H1 (cell line): ENCODE measurements at regions not wholly inside any gene's neighbourhood (a gene's known extent, or its start where the extent isn't known, plus 50 kb on each side); places are given as distances from the start of the nearest gene placed in this dataset.

Experiments
- CTCF ChIA-PET: fragments of 300-600 bp; sonication (Branson Sonifier 250); formaldehyde crosslinking; loops from one replicate; lab custom pipeline; 2021; ENCODE audit not compliant: partially characterized antibody; lab: Charles Lee
- POLR2A ChIA-PET: fragments of 300-600 bp; sonication (Branson Sonifier 250); formaldehyde crosslinking; loops from one replicate; lab custom pipeline; 2021; ENCODE audit warnings: inconsistent platforms; ENCODE audit not compliant: partially characterized antibody; lab: Charles Lee
- DNase-seq, 2 experiments: peaks; one replicate each; pipeline versions ENCODE4 v3.0.0 to v3.0.0-alpha.2; 2010 to 2022; ENCODE audit warnings: low spot score in 2 of 2, low read depth in 1 of 2, mixed read lengths in 1 of 2
- FAIRE-seq: peaks from 2 replicates; lab custom pipeline; 2011; peaks lifted over from hg19 to GRCh38; lab: Jason Lieb, UNC
- H2AFZ ChIP-seq: 2 replicates; pipeline ENCODE4 v1.8.1; 2012; ENCODE audit warnings: low read length, inconsistent platforms
- H2AK5ac ChIP-seq: 2 replicates; pipeline ENCODE4 v1.6.1; 2013; ENCODE audit warnings: low read depth, low read length
- H2BK120ac ChIP-seq: replicated peaks from 2 replicates; pipeline ENCODE3; 2013; ENCODE audit warnings: low read depth, low read length, inconsistent platforms
- H2BK12ac ChIP-seq: 2 replicates; pipeline ENCODE4 v1.6.1; 2013; ENCODE audit warnings: low read depth, low read length
- H2BK15ac ChIP-seq: 2 replicates; pipeline ENCODE4 v1.6.1; 2013; ENCODE audit warnings: low read length
- H2BK20ac ChIP-seq: 2 replicates; pipeline ENCODE4 v1.6.1; 2013; ENCODE audit warnings: low read length
- H2BK5ac ChIP-seq: 2 replicates; pipeline ENCODE4 v1.6.1; 2013; ENCODE audit warnings: low read depth, low read length
- H3K14ac ChIP-seq: 2 replicates; pipeline ENCODE4 v1.6.1; 2013; ENCODE audit warnings: inconsistent platforms; ENCODE audit not compliant: insufficient read length
- H3K18ac ChIP-seq: 2 replicates; pipeline ENCODE4 v1.6.1; 2013; ENCODE audit warnings: low read length; ENCODE audit errors: extremely low read depth
- H3K23ac ChIP-seq: 2 replicates; pipeline ENCODE4 v1.6.1; 2013; ENCODE audit warnings: inconsistent platforms; ENCODE audit not compliant: insufficient read length
- H3K23me2 ChIP-seq: 2 replicates; pipeline ENCODE4 v1.6.1; 2013; ENCODE audit warnings: low read depth, low read length
- H3K27ac ChIP-seq: 2 replicates; pipeline ENCODE4 v1.6.1; 2011; ENCODE audit warnings: low read depth, low read length, inconsistent platforms
- H3K27me3 ChIP-seq, 4 experiments: replicated peaks in 1 of 4; 1 replicate in 1 of 4; 2 replicates in 3 of 4; pipeline versions ENCODE4 v1.6.1 to v1.8.1; 2011 to 2013; ENCODE audit warnings: low read length in 3 of 4, mild to moderate bottlenecking in 3 of 4, inconsistent platforms in 2 of 4, mixed read lengths in 2 of 4, moderate library complexity in 1 of 4; ENCODE audit not compliant: control insufficient read depth in 3 of 4, insufficient read depth in 3 of 4; ENCODE audit errors: extremely low read depth in 1 of 4
- H3K36me3 ChIP-seq, 4 experiments: 2 replicates each; pipeline versions ENCODE4 v1.6.1 to v1.8.1; 2011 to 2013; ENCODE audit warnings: mild to moderate bottlenecking in 4 of 4, low read length in 3 of 4, moderate library complexity in 2 of 4, control low read depth in 1 of 4, inconsistent platforms in 1 of 4; ENCODE audit not compliant: insufficient read depth in 4 of 4, control insufficient read depth in 2 of 4
- H3K4ac ChIP-seq: replicated peaks from 2 replicates; pipeline ENCODE3; 2013; ENCODE audit warnings: low read length, low read depth, mixed read lengths, inconsistent platforms; ENCODE audit not compliant: insufficient read length
- H3K4me1 ChIP-seq, 4 experiments: replicated peaks in 1 of 4; 1 replicate in 1 of 4; 2 replicates in 3 of 4; pipeline versions ENCODE4 v1.6.1 to v1.8.1; 2011 to 2013; ENCODE audit warnings: low read length in 3 of 4, inconsistent platforms in 2 of 4, mixed read lengths in 1 of 4; ENCODE audit not compliant: insufficient read depth in 4 of 4, control insufficient read depth in 3 of 4
- H3K4me2 ChIP-seq, 2 experiments: 2 replicates each; pipeline versions ENCODE4 v1.6.1 to v1.8.1; 2011 to 2013; ENCODE audit warnings: low read depth in 2 of 2, low read length in 2 of 2, control low read depth in 1 of 2, inconsistent platforms in 1 of 2, mild to moderate bottlenecking in 1 of 2; ENCODE audit not compliant: insufficient read depth in 1 of 2
- H3K4me3 ChIP-seq, 4 experiments: fragments of 200-600, 300-600 bp in 1 of 4; sonication (generic), shearing (Covaris generic), sonication (Bioruptor Twin) in 1 of 4; 2 replicates each; pipeline versions ENCODE4 v1.5.1 to v1.8.1; 2011 to 2016; ENCODE audit warnings: low read length in 4 of 4, low read depth in 3 of 4, control low read depth in 2 of 4, inconsistent platforms in 2 of 4, mild to moderate bottlenecking in 2 of 4, mixed read lengths in 1 of 4, moderate library complexity in 1 of 4; ENCODE audit not compliant: insufficient read depth in 2 of 4; ENCODE audit errors: extremely low read depth in 1 of 4
- H3K56ac ChIP-seq: replicated peaks from 2 replicates; pipeline ENCODE3; 2013; ENCODE audit warnings: low read depth, mild to moderate bottlenecking, mixed read lengths, low read length, inconsistent platforms; ENCODE audit not compliant: insufficient read length
- H3K79me1 ChIP-seq: 2 replicates; pipeline ENCODE4 v1.6.1; 2013; ENCODE audit warnings: low read depth, low read length, control low read depth
- H3K79me2 ChIP-seq, 2 experiments: 2 replicates each; pipeline versions ENCODE4 v1.6.1 to v1.8.1; 2012 to 2013; ENCODE audit warnings: low read length in 2 of 2, mild to moderate bottlenecking in 2 of 2, inconsistent platforms in 1 of 2; ENCODE audit not compliant: insufficient read depth in 2 of 2, control insufficient read depth in 1 of 2
- H3K9ac ChIP-seq, 4 experiments: replicated peaks in 1 of 4; 1 replicate in 1 of 4; 2 replicates in 3 of 4; pipeline versions ENCODE4 v1.6.1 to v1.8.1; 2011 to 2013; ENCODE audit warnings: low read depth in 3 of 4, low read length in 3 of 4, control low read depth in 2 of 4, mild to moderate bottlenecking in 2 of 4, moderate library complexity in 2 of 4, inconsistent platforms in 1 of 4; ENCODE audit errors: extremely low read depth in 1 of 4
- H3K9me3 ChIP-seq, 2 experiments: 2 replicates each; pipeline versions ENCODE4 v1.6.1 to v1.8.1; 2012 to 2013; ENCODE audit warnings: mild to moderate bottlenecking in 2 of 2, moderate library complexity in 2 of 2, control low read depth in 1 of 2, inconsistent platforms in 1 of 2, low read depth in 1 of 2, low read length in 1 of 2, mixed read lengths in 1 of 2; ENCODE audit not compliant: insufficient read depth in 2 of 2
- H4K20me1 ChIP-seq, 2 experiments: replicated peaks in 1 of 2; 2 replicates each; pipeline versions ENCODE3 to v1.8.1; 2011 to 2013; ENCODE audit warnings: inconsistent platforms in 2 of 2, low read length in 2 of 2, mild to moderate bottlenecking in 1 of 2; ENCODE audit not compliant: insufficient read depth in 2 of 2, control insufficient read depth in 1 of 2
- H4K5ac ChIP-seq: 2 replicates; pipeline ENCODE4 v1.6.1; 2013; ENCODE audit warnings: low read length, low read depth, mixed read lengths, inconsistent platforms; ENCODE audit not compliant: insufficient read length
- H4K8ac ChIP-seq: 2 replicates; pipeline ENCODE4 v1.8.0; 2013; ENCODE audit warnings: mild to moderate bottlenecking, moderate library complexity, low read length, inconsistent platforms; ENCODE audit not compliant: insufficient read depth; ENCODE audit errors: extremely low read depth
- H4K91ac ChIP-seq: replicated peaks from 2 replicates; pipeline ENCODE3; 2013; ENCODE audit warnings: low read length, mixed read lengths, inconsistent platforms; ENCODE audit not compliant: insufficient read length
- MAFK ChIP-seq: IDR thresholded peaks from 2 replicates; pipeline ENCODE4 v1.6.1; 2012; ENCODE audit warnings: low read depth, mild to moderate bottlenecking, improper control_type of control experiment, low read length
- WGBS, 2 experiments: shearing (Covaris generic) in 1 of 2; methylation state at CpG; one replicate each; pipeline versions ENCODE4 v1.1.6 to v1.1.7; 2013 to 2015; ENCODE audit warnings: low lambda C conversion rate in 2 of 2, mixed read lengths in 2 of 2, inconsistent platforms in 1 of 2, low coverage in 1 of 2, missing lambda C conversion rate in 1 of 2; ENCODE audit not compliant: insufficient replicate concordance in 2 of 2, insufficient coverage in 1 of 2, insufficient read length in 1 of 2; ENCODE audit errors: extremely low coverage in 1 of 2, missing lambda C conversion rate in 1 of 2; 5-methylcytosine and 5-hydroxymethylcytosine counted together

DNA sequence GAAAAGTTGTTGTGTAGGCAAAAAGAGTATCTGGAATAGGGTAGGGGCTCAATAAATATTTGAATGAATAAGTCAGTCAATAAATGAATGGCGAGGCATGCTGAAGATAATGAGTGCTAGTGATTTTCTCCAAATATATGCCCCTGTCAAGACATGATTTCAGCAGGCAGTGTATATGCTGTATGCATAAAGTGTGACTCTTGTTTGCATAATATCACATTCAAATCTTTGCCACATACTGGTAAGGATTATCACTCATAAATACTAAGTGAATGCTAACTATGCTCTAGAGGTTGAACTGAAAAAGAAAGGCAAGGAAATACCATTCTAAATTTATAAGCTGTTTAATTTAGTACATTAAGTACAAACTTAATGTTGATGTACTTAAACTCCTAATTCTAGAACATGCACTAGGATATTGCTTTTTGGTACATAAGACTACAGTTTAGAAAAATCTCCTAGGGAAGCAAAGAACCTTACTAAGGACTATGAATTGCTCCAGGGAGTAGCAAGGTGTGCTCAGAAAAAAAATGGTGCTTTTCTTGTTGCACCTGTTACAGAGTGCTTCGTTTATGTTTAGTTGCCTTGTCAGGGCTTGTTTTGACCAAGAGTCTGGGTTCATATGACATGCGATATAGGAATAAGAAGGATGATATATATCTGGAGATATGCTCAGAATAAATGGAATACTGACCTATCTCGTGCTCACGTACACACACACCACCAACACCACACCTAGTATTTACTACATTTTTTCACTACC, 224.0 kb upstream of the TANK start:
- H2BK120ac ChIP-seq, result no peak overlapping the region
- H3K36me3 ChIP-seq, result no peaks in the 10 kb centered on the region
- no peak overlapping the region for H3K18ac ChIP-seq
- H3K79me1 ChIP-seq, result no peaks in the 10 kb centered on the region
- no peak overlapping the region for H3K9ac ChIP-seq
- H3K4me3 ChIP-seq, result no peak overlapping the region
- H3K4me1 ChIP-seq, result peaks cover 0 to 5% (median 0%) of the 10 kb centered on the region in 4 experiments; a peak in 1 of 7 replicates
- 92% methylated on average over 5 of the region's 5 CpGs; no CpG with 5 or more reads in 1 of the 2 experiments for WGBS, 2 experiments
- no peaks in the 10 kb centered on the region for H3K9me3 ChIP-seq
- no peaks in the 10 kb centered on the region for H3K27me3 ChIP-seq
- H3K79me2 ChIP-seq, result no peaks in the 10 kb centered on the region
- H4K91ac ChIP-seq, result no peak overlapping the region
- no peak overlapping the region for H3K4me2 ChIP-seq
- no peak overlapping the region; the same call in 1 of the 2 replicates for H3K27ac ChIP-seq
- TF ChIP-seq MAFK, result no peak
- FAIRE-seq (no peak), DNase-seq (no peak)
- no peak overlapping the region for H2BK20ac ChIP-seq
- no peak overlapping the region for H2AFZ ChIP-seq
- no peak overlapping the region for H2AK5ac ChIP-seq
- no peak overlapping the region for H3K4ac ChIP-seq
- H2BK5ac ChIP-seq, result no peak overlapping the region
- no peak overlapping the region for H3K23ac ChIP-seq
- no peak overlapping the region for H2BK15ac ChIP-seq
- POLR2A ChIA-PET, result no interaction called here
- no peak overlapping the region for H2BK12ac ChIP-seq
- no peaks in the 10 kb centered on the region for H3K23me2 ChIP-seq
- CTCF ChIA-PET, result interaction anchor here (1.0 to 1.5 kb wide), 2 partner anchors 26 to 35 kb away, joined by 3 read pairs; no protein-coding TSS in a partner anchor
- no peaks in the 10 kb centered on the region for H4K20me1 ChIP-seq
- H3K56ac ChIP-seq, result no peak overlapping the region
- H3K14ac ChIP-seq, result no peak overlapping the region
- H4K8ac ChIP-seq, result no peak overlapping the region
- H4K5ac ChIP-seq, result no peak overlapping the region
